HG02970 (cell line): ENCODE measurements at regions not wholly inside any gene's neighbourhood (a gene's known extent, or its start where the extent isn't known, plus 50 kb on each side); places are given as distances from the start of the nearest gene placed in this dataset.
"Not testable (repeated sequence)": the region's sequence is repeated elsewhere in the genome, so short reads cannot be mapped to it uniquely, and the experiment has no call there.

ENCODE experiments used
- ATAC-seq: cut with Tn5 transposase; IDR thresholded peaks from one replicate; pipeline ENCODE4 v1.9.1; 2021; ENCODE audit warnings: mild to moderate bottlenecking, moderate library complexity, moderate number of reproducible peaks; ENCODE audit not compliant: unreplicated experiment, low FRiP score

GRCh38 chr7:109692613-109693012 is 1122.9 kb downstream of the DNAJB9 start:
- not testable (repeated sequence) for ATAC-seq

DNA sequence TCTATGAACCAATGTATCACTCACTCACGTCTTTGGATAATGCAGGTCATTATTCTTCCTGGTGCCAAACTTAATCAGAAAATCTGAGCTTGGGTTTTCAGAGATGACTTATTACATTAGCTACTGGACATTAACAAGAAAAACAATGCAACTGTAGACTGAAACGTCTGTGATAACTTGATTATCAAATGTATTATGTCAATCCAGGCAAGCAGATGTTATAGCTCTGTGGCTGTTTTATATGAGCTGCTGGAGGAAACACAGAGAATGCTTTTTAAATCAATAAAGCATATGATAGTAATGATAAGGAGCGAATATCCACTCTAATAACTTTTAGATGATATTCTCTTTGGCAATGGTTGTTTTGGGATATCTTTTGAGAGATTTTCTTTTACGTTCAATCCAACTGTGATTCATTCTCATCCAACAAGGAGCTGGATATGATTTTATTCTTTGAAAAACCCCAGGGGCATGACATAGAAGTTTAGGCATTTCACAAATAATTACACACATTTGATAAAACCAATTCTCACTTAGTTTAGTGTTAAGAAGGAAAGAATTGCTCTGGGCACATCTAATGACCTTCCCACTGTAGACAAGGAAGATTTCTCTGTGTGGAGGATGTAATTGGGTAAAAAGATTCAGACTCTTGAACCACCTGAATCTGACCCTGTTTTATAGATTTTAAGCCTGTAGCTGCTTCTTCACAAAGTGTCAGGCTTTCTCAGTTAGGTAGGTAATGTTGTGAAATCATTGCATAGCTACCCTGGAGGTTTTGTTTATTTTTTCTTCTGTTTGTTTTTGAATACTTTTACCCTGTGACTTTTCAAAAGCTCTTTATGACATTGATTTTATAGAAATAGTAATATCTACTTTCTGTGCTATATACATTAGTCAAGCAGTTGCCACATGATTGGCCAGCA is 1124.7 kb downstream of the DNAJB9 start:
- no peak for ATAC-seq

GRCh38 chr7:109695419-109695818 is 1125.7 kb downstream of the DNAJB9 start:
- no peak for ATAC-seq

DNA sequence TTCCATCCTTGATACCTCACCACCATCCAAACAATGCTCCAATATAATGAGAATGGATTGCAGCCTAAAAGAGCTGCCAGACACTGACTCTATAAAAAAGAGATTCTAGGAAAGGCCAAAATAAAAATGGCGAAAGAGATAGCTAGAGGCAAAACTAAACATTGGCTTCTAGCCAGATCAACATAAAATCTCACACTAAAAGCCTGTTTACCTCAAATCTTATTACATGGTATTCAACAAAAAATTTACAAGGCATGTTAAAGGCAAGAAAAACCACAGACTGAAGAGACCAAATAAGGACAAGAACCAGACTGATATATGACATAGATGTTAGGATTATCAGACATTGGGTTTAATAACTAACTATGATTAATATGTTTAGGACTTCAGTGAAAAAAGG is 1127.0 kb downstream of the DNAJB9 start:
- ATAC-seq, result no peak

DNA sequence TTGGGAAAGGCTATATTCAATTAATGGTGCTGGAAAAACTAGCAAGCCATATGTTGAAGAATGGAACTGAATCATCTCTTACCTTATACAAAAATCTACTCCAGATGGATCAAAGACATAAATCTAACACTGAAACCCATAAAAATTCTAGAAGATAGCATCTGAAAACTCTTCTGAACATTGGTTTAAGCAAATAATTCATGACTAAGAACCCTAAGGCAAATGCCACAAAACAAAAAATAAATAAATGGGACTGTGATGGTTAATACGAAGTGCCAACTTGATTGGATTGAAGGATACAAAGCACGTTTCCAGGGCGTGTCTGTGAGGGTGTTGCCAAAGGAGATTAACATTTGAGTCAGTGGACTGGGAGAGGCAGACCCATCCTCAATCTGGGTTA is 1130.0 kb downstream of the DNAJB9 start:
- ATAC-seq, result no peak

DNA sequence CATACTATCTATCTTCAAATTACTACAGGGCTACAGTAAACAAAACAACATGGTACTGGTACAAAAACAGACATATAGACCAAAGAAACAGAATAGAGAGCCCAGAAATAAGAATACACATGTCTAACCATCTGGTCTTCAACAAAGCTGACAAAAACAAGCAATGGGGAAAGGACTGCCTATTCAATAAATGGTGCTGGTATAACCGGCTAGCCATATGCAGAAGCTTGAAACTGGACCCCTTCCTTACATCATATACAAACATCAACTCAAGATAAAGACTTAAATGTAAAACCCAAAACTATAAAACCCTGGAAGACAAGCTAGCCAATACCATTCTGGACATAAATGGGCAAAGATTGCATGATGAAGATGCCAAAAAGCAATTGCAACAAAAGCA is 1143.7 kb downstream of the DNAJB9 start:
- ATAC-seq, result no peak

GRCh38 chr7:109719359-109719758 is 1149.7 kb downstream of the DNAJB9 start:
- ATAC-seq, result not testable (repeated sequence)

GRCh38 chr7:109734601-109735000 is 1164.9 kb downstream of the DNAJB9 start:
- ATAC-seq, result no peak

- ATAC-seq, result no peak
These were observed 1166.2 kb downstream of the DNAJB9 start for GRCh38 chr7:109735881-109736280.

DNA sequence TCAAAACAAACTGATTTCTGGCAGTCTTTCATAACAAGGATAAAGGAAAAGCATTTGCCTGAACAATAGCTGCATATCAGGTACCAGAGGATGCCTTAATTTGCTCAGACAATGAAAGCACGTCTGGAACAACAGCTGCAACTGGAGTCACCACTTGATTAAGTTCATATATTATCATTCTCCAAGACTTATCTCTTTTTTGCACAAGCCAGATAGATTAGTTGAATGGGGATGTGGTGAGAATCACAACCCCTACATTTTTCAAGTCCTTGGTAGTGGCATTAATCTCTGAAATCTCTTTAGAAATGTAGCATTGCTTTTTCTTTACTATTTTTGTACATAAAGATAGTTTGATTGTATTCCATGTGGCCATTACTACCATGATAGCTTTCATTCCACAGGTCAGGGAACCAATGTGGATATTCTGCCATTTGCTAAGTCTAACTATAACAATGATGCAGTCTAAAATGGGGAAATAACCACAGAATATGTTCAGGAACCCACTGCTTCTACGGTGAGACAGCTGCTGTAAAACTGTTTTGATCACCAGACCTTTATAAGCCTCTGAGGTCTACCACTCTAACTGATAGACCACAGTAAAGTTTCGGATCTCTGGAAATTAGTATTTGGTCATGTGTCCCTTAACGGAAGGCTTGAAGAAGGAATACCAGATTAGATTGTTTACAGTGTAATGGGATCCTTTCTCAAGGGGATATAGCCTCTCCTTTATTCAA is 1176.2 kb downstream of the DNAJB9 start:
- no peak for ATAC-seq

DNA sequence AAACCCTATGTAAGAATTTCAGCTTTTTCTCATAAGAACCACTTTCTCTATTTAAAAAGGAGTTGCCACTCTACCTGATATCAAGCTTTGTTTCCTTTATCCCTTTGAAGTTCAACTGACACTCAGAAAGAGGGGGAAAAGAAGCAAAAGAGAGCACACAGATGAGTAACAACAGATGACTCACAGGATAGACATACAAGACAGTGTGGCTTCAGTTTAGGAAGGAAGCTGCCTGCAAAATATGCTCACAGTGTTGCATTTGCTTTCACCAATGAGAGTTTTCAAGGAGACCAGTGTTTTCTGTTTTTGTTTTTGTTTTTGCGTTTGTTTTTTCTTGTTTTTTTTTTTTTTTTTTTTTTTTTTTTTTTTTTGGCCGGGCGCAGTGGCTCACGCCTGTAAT is 1181.6 kb downstream of the DNAJB9 start:
- ATAC-seq, result no peak

GRCh38 chr7:109752068-109752467 is 1182.4 kb downstream of the DNAJB9 start:
- no peak for ATAC-seq

DNA sequence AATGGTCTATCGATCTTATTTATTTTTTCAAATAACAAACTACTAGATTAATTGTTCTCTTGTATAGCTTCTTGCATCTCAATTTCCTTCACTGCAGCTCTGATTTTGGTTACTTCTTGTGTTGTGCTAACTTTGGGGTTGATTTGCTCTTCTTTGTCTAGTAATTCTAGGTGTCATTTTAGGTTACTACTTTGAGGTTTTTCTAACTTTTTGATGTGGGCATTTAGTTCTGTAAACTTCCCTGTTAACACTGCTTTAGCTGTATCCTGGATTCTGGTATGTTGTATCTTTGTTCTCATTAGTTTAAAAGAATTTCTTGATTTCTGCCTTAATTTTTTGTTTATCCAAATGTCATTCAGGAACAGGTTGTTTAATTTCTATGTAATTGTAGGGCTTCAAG is 1188.0 kb downstream of the DNAJB9 start:
- ATAC-seq, result no peak

- no peak for ATAC-seq
These were observed 1193.9 kb downstream of the DNAJB9 start for GRCh38 chr7:109763611-109764010.

GRCh38 chr7:109772161-109772560 is 1202.5 kb downstream of the DNAJB9 start:
- ATAC-seq, result no peak

DNA sequence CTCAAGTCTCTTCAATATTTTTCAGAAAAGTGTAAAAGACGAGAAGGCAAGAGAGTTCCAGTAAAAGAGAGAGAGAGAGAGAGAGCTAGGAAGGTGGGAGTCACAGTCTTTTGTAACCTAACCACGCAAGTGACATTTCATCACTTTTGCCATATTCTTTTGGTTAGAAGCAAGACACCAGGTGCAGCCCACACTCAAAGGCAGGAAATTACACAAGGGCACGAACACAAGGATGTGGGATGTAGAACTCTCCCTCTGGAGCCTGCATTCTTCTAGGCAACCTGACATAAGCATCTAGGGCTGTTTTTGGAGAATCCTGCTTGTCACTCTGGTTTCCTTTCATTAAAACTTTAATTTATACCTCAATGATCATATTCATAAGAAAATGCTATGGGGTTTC is 1213.1 kb downstream of the DNAJB9 start:
- no peak for ATAC-seq

- ATAC-seq, result no peak
These were observed 1236.9 kb downstream of the DNAJB9 start for GRCh38 chr7:109806548-109806947.

DNA sequence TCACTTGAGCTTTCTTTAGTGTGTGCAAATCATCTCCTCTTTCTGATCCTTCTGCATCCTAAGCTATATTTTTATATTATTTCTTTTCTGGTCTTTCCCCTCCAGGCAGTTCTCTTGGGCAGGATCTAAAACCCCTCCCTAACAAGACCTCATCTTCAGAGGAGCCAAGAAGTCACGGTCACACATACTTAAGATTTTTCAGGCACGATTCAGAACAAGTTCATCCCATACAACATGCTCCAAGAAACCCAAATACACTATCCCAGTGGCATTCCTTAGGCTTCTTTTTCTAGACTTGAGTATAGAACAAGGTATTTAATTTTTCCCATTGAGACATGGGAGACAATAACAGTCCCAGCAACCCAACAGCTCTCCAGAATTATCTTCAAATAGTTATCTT is 1251.5 kb downstream of the DNAJB9 start:
- no peak for ATAC-seq

- no peak for ATAC-seq
These were observed 1256.1 kb upstream of the LRRN3 start for GRCh38 chr7:109834851-109835250.

- ATAC-seq, result no peak
These were observed 1255.3 kb upstream of the LRRN3 start for GRCh38 chr7:109835577-109835976.

DNA sequence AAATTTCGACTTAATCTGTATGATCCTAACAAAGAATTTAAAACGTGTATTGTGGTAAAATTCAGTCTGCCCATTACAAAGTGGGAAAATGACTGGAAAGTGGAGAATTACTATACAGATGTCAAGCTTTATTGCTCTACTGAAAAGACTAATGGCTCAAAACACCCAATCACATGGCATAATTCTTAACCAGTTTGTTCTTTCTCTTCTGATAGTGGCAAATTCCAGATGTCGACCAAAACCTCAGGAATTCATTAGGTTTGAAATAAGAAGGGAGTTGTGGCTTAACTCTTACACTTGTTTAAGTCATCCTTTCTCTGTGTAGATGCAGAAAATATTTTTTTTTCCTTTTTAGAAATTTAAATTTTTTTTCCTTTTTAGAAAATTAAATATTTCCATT is 1254.9 kb upstream of the LRRN3 start:
- ATAC-seq, result no peak

GRCh38 chr7:109842386-109842785 is 1248.5 kb upstream of the LRRN3 start:
- no peak for ATAC-seq
